Anterior cingulate cortex (tissue), 58 donors: ENCODE measurements at regions not wholly inside any gene's neighbourhood (a gene's known extent, or its start where the extent isn't known, plus 50 kb on each side); places are given as distances from the start of the nearest gene placed in this dataset.
"Not testable (repeated sequence)": the region's sequence is repeated elsewhere in the genome, so short reads cannot be mapped to it uniquely, and the experiment has no call there.

ENCODE experiments used
- DNase-seq, 58 donors: peaks; one replicate each; lab custom pipeline; 2025; lab: John Stamatoyannopoulos, UW

GRCh38 chr1:102691592-102692090 lies 416.7 kb downstream of the COL11A1 start:
- no peak for DNase-seq

DNA sequence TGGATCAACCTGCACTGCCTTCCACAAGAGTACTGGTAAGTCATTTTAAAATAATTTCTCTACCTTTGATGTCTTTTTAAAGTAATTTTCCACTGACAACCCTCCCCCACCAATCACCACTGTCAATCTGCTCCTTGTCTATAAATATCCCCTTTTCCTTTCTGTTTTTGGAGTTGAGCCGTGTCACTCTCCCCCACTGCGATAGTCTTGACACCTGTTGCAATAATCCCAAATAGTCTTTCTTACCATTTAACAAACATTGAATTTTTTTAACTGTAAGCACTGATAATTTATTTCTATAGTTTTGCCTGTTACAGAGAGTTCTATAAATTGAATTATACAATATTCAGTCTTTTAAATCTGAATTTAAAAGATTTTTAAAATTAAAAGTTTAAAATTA lies 420.9 kb downstream of the COL11A1 start:
- DNase-seq, result no peak

- no peak for DNase-seq
Observed at GRCh38 chr1:102661481-102661880, 446.8 kb downstream of the COL11A1 start.

- DNase-seq, result not testable (repeated sequence)
Observed at GRCh38 chr1:102659876-102660483, 448.3 kb downstream of the COL11A1 start.

DNA sequence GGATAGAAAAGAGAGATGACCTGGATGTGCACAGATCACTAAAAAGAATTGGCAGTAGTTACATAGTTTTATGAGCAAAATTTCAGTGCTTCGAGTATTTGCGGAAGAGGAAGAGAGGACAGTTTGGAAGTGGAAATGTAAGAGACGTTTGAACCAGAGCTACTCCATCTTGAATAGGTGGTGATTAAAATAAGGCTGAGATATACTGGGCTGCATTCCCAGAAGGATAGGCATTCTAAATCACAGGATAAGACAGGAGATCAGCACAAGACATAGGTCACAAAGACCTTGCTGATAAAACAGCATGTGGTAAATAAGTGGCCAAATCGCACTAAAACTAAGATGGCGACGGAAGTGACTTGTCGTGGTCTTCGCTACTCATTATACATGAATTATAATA lies 453.3 kb downstream of the COL11A1 start:
- no peak for DNase-seq

DNA sequence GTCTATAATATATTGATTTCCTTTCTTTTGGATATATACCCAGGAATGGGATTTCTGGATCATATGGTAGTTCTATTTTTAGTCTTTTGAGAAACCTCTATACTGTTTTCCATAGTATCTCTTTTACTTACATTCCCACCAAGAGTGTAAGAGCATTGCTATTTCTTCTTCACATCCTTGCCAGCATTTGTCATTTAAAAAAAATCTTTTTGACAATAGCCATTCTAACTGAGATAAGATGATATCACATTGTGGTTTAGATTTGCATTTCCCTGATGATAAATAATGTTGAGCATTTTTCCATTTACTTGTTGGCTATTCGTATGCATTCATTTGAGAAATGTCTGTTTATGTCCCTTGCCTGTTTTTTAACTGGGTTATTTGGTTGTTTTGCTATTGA lies 467.4 kb downstream of the COL11A1 start:
- DNase-seq, result no peak

DNA sequence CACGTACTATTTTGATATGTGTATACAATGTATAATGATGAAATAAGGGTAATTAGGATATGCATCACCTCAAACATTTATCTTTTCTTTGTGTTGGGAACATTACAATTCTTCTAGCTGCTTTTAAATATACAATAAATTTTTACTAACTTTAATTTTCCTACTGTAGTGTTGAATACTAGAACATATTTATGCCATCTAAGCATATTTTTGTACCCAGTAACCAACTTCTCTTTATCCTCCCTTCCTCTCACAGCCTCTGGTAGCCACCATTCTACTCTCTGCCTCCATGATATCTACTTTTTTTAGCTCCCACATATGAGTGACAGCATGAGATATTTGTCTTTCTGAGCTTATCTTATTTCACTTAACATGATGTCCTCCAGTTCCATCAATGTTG lies 468.0 kb downstream of the COL11A1 start:
- DNase-seq, result no peak

- DNase-seq, result no peak
Observed at GRCh38 chr1:102631691-102632090, 476.6 kb downstream of the COL11A1 start.

DNA sequence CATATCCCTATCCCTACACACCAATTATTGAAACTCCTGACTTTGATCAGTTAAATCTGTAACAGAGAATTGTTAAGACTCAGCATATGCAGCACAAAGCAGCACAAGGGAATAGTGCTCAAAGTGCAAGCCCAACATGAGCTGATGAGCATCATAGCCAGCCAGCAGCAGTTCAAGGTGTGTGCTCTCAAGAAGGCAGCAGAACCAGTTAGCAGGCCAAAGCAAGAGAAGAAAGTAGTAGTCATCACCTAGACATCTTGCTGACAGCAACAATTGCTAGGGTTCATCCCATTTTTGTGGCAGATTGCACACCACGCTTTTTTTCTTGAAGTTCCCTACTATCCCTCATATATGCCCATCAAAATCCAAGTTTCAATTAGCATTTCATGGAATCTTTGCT lies 478.3 kb downstream of the COL11A1 start:
- no peak for DNase-seq

GRCh38 chr1:102628109-102628613 lies 480.2 kb downstream of the COL11A1 start:
- DNase-seq, result peak in 12 of 58 donors; percentile 1 to 34 (median 8)

- no peak for DNase-seq
Observed at GRCh38 chr1:102627145-102627544, 481.2 kb downstream of the COL11A1 start.

- DNase-seq, result no peak
Observed at GRCh38 chr1:102615896-102616295, 492.4 kb downstream of the COL11A1 start.

- no peak for DNase-seq
Observed at GRCh38 chr1:102595106-102595505, 513.2 kb downstream of the COL11A1 start.

DNA sequence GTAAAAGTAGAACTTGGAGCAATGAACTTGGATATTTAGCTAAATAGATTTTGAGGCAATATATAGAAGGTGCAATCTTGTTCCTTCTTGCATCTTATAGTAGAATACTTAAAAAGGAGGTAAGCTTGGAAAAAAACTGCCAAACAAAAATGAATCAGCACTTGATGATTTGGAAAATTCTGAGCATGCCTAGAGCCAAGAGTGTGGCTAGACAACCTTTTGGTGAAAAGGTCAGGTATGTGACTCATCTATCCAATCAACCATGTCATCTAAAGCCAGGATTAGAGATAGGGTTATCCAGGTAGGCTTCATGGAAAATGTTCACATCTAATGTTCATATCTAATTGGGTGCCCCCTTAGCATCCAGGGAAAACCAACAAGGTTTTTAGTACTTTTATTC lies 515.0 kb downstream of the COL11A1 start:
- no peak for DNase-seq

GRCh38 chr1:102588536-102588935 lies 519.8 kb downstream of the COL11A1 start:
- DNase-seq, result no peak

GRCh38 chr1:102586022-102586421 lies 522.3 kb downstream of the COL11A1 start:
- no peak for DNase-seq

- no peak for DNase-seq
Observed at GRCh38 chr1:102580806-102581205, 527.5 kb downstream of the COL11A1 start.

DNA sequence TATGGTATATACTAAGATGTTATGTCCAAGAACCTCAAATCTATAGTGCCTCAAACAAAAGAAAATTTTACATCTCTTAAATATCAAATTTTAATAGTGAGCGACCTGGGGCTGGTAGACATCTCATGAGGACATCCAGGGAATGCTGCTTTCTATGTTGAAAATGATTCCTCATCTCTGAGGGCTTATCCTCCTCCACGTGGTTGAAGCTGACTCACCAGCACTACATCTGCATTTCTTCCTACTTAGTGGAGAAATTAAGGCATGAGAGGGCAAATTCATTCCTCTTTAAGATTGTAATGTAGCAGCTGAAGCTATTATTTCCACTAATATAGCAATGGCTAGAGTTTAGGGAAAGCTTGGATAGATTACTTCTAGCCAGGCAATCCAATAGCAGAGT lies 529.5 kb downstream of the COL11A1 start:
- DNase-seq, result no peak

GRCh38 chr1:102572637-102573036 lies 535.7 kb downstream of the COL11A1 start:
- DNase-seq, result no peak

DNA sequence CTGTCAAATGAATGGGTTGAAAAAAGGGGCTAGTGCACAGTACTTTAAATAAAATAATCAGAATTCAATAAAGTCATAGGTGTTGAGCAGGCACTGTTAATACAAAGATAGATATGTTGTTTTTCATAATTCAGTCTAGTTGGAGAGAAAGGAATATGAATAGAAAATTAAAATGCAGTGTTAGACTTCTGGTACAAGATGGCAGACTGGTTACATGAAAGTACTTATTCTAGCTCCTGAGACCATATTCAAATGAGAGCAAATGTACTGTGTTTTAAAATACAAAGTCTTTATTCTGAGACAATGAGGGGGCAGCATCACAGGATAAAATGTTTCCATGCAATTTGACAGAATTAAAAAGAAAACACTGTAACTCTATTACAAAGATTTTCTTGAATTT lies 542.1 kb downstream of the COL11A1 start:
- DNase-seq, result no peak

DNA sequence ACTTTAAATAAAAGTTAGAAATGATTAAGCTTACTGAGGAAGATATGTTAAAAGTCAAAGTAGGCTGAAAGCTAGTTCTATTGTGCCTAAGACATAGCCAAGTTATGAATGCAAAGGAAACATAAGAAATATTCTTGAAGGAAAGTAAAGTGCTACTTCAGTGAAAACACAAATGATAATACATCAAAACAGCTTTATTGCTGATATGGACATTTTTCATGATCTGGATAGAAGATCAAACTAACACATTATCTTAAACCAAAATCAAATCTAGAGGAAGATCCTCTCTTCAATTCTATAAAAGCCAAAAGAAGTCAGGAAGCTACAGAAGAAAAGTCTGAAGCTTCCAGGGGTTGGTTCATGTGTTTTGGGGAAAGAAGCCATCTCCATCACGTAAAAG lies 545.9 kb downstream of the COL11A1 start:
- no peak for DNase-seq

- no peak for DNase-seq
Observed at GRCh38 chr1:102550729-102551384, 554.1 kb upstream of the OLFM3 start.
